HL-60 (cell line): ENCODE measurements at regions not wholly inside any gene's neighbourhood (a gene's known extent, or its start where the extent isn't known, plus 50 kb on each side); places are given as distances from the start of the nearest gene placed in this dataset.

Source experiments
- DNase-seq, 2 experiments: peaks; one replicate each; pipeline ENCODE4 v3.0.0-alpha.2; 2010 to 2020; ENCODE audit warnings: low read depth in 1 of 2, low spot score in 1 of 2
- H3K27ac ChIP-seq: fragments of 250-450 bp; sonication (Bioruptor Pico); replicated peaks from 2 replicates; pipeline ENCODE4 v1.5.1; 2020; ENCODE audit warnings: mild to moderate bottlenecking, moderate library complexity
- H3K27me3 ChIP-seq: fragments of 250-450 bp; sonication (Bioruptor Pico); 2 replicates; pipeline ENCODE4 v1.5.1; 2021; ENCODE audit warnings: mild to moderate bottlenecking, moderate library complexity; ENCODE audit not compliant: insufficient read depth, poor library complexity, severe bottlenecking
- H3K4me3 ChIP-seq: replicated peaks from 2 replicates; pipeline ENCODE4 v1.5.1; 2011; ENCODE audit warnings: mild to moderate bottlenecking, control low read depth, low read length; ENCODE audit not compliant: insufficient read depth
- GABPA ChIP-seq: IDR thresholded peaks from 2 replicates; pipeline ENCODE4 v1.6.1; 2012; ENCODE audit warnings: low read depth
- POLR2AphosphoS5 ChIP-seq: IDR thresholded peaks from 2 replicates; pipeline ENCODE4 v1.6.1; 2012; ENCODE audit warnings: low read depth
- SPI1 ChIP-seq: IDR thresholded peaks from 2 replicates; pipeline ENCODE4 v1.6.1; 2012; ENCODE audit warnings: low read depth, mild to moderate bottlenecking, borderline replicate concordance
- TF ChIP-seq, protein P1 (sequence below): IDR thresholded peaks from 2 replicates; pipeline ENCODE4 v1.6.1; 2012; ENCODE audit warnings: low read depth; ENCODE audit not compliant: insufficient replicate concordance
- TF ChIP-seq, protein P2 (sequence below): IDR thresholded peaks from one replicate; pipeline ENCODE4 v1.5.1; 2011; ENCODE audit warnings: low read length, control low read depth, inconsistent platforms; ENCODE audit not compliant: insufficient read depth

DNA sequence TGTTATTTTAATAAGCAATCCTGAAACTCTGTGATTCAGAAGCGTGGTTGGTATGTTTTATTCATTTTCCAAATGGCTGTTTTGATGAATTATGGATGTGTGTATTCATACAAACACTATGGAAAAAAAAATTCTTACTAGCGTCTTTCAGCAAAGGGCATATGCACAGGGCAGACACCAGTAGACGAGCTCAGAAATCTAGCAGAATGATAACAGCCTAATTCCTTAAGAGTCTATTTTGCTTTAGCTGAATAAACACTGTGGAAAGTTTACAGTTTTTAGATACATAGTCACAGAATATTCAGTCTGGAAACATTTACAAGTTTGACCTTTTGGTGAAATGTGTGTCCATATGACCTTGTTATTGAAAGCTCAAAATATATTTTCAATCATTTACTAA is 418.8 kb upstream of the LUZP2 start:
- H3K4me3 ChIP-seq, result no peak overlapping the region
- H3K27me3 ChIP-seq, result no peaks in the 10 kb centered on the region
- TF ChIP-seq, protein P1, sequence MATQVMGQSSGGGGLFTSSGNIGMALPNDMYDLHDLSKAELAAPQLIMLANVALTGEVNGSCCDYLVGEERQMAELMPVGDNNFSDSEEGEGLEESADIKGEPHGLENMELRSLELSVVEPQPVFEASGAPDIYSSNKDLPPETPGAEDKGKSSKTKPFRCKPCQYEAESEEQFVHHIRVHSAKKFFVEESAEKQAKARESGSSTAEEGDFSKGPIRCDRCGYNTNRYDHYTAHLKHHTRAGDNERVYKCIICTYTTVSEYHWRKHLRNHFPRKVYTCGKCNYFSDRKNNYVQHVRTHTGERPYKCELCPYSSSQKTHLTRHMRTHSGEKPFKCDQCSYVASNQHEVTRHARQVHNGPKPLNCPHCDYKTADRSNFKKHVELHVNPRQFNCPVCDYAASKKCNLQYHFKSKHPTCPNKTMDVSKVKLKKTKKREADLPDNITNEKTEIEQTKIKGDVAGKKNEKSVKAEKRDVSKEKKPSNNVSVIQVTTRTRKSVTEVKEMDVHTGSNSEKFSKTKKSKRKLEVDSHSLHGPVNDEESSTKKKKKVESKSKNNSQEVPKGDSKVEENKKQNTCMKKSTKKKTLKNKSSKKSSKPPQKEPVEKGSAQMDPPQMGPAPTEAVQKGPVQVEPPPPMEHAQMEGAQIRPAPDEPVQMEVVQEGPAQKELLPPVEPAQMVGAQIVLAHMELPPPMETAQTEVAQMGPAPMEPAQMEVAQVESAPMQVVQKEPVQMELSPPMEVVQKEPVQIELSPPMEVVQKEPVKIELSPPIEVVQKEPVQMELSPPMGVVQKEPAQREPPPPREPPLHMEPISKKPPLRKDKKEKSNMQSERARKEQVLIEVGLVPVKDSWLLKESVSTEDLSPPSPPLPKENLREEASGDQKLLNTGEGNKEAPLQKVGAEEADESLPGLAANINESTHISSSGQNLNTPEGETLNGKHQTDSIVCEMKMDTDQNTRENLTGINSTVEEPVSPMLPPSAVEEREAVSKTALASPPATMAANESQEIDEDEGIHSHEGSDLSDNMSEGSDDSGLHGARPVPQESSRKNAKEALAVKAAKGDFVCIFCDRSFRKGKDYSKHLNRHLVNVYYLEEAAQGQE, result no peak
- TF ChIP-seq GABPA, result no peak
- TF ChIP-seq, protein P2, sequence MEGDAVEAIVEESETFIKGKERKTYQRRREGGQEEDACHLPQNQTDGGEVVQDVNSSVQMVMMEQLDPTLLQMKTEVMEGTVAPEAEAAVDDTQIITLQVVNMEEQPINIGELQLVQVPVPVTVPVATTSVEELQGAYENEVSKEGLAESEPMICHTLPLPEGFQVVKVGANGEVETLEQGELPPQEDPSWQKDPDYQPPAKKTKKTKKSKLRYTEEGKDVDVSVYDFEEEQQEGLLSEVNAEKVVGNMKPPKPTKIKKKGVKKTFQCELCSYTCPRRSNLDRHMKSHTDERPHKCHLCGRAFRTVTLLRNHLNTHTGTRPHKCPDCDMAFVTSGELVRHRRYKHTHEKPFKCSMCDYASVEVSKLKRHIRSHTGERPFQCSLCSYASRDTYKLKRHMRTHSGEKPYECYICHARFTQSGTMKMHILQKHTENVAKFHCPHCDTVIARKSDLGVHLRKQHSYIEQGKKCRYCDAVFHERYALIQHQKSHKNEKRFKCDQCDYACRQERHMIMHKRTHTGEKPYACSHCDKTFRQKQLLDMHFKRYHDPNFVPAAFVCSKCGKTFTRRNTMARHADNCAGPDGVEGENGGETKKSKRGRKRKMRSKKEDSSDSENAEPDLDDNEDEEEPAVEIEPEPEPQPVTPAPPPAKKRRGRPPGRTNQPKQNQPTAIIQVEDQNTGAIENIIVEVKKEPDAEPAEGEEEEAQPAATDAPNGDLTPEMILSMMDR, result no peak
- TF ChIP-seq POLR2AphosphoS5, result no peak
- TF ChIP-seq SPI1, result no peak
- no peak overlapping the region for H3K27ac ChIP-seq
- no peak for DNase-seq

DNA sequence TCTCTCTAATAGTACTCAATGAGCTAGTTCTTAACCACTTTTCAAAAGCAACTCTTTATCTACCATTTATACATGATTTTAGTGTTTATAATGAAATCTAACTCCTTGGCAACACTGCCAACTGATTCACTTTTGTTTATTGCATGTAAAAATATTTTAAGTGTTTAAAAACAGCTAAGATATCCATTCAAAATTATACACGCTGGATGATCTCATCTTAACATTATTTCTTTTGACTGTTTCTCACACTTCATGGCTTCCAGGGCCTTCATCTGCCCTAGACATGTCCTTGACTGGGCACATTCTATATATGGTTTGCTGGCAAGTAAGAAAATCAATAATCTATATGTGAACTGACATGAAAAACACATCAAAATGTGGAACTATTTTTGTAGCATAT is 414.6 kb upstream of the LUZP2 start:
- Histone ChIP-seq H3K4me3 (no peak overlapping the region), H3K27me3 (no peaks in the 10 kb centered on the region), H3K27ac (no peak overlapping the region)
- no peak for TF ChIP-seq GABPA
- no peak for TF ChIP-seq SPI1
- TF ChIP-seq POLR2AphosphoS5, result no peak
- TF ChIP-seq, protein P1, result no peak
- TF ChIP-seq, protein P2, result no peak
- DNase-seq, result no peak

DNA sequence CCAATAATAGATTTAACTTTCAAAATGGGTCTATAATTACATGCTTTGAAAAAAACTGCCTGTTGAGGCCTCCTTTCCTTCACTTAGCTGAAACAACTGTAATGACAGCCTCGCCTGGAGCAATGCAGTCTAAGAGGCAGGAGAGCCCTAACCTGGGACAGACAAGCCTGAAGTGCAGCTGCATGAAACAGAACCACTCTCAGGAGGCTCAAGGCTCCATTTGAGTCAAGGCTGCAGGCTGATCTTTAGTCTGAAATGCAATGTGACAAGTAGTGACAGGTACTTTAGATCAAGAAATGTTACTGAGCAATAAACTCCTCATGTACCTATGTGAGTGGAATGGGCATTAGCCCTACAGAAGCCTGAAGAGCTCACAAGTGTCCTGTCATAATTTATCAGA is 414.0 kb upstream of the LUZP2 start:
- DNase-seq, result no peak
- TF ChIP-seq, protein P2, result no peak
- TF ChIP-seq POLR2AphosphoS5 (no peak), GABPA (no peak), SPI1 (no peak)
- TF ChIP-seq, protein P1, result no peak
- no peak overlapping the region for H3K4me3 ChIP-seq
- no peaks in the 10 kb centered on the region for H3K27me3 ChIP-seq
- no peak overlapping the region for H3K27ac ChIP-seq
